CD4-positive, alpha-beta T cell (primary cell): ENCODE measurements at regions not wholly inside any gene's neighbourhood (a gene's known extent, or its start where the extent isn't known, plus 50 kb on each side); places are given as distances from the start of the nearest gene placed in this dataset.

Experiments used
- ATAC-seq: fragments of 200-7000 bp; cut with Tn5 transposase; one replicate; pipeline ENCODE4 v1.10.0; 2022; ENCODE audit warnings: mild to moderate bottlenecking; ENCODE audit not compliant: poor library complexity
- CTCF ChIA-PET: fragments of 350-600 bp; sonication (Branson Sonifier 250); formaldehyde crosslinking; loops from one replicate; lab custom pipeline; 2021; ENCODE audit warnings: antibody characterized with exemption, inconsistent platforms; lab: Charles Lee
- POLR2A ChIA-PET: fragments of 350-600 bp; sonication (Branson Sonifier 250); formaldehyde crosslinking; loops from one replicate; lab custom pipeline; 2021; ENCODE audit warnings: antibody characterized with exemption, inconsistent platforms; lab: Charles Lee
- DNase-seq, 14 experiments: peaks; one replicate each; pipeline ENCODE4 v3.0.0-alpha.2; 2013 to 2020; ENCODE audit warnings: mixed read lengths in 2 of 14
- H3K27ac ChIP-seq, 2 donors: one replicate each; pipeline versions ENCODE4 v1.5.1 to v1.7.0; 2013; ENCODE audit warnings: low read length in 2 of 2, low read depth in 1 of 2, mild to moderate bottlenecking in 1 of 2
- H3K27me3 ChIP-seq, 2 experiments: 1 replicate in 1 of 2; 2 replicates in 1 of 2; pipeline versions ENCODE4 v1.6.1 to v1.7.0; 2013; ENCODE audit warnings: low read length in 2 of 2, control low read depth in 1 of 2, mild to moderate bottlenecking in 1 of 2, moderate library complexity in 1 of 2; ENCODE audit not compliant: insufficient read depth in 2 of 2, control insufficient read depth in 1 of 2
- H3K36me3 ChIP-seq: one replicate; pipeline ENCODE4 v1.6.1; 2013; ENCODE audit warnings: low read length, control low read depth; ENCODE audit not compliant: insufficient read depth
- H3K4me1 ChIP-seq: one replicate; pipeline ENCODE4 v1.6.1; 2013; ENCODE audit warnings: low read length, control low read depth; ENCODE audit not compliant: insufficient read depth
- H3K4me3 ChIP-seq: one replicate; pipeline ENCODE4 v1.5.1; 2013; ENCODE audit warnings: mild to moderate bottlenecking, low read length, moderate library complexity
- H3K9me3 ChIP-seq, 2 experiments: 1 replicate in 1 of 2; 2 replicates in 1 of 2; pipeline versions ENCODE4 v1.6.1 to v1.7.0; 2013; ENCODE audit warnings: low read length in 2 of 2, mild to moderate bottlenecking in 2 of 2, control low read depth in 1 of 2, moderate library complexity in 1 of 2; ENCODE audit not compliant: control insufficient read depth in 1 of 2, insufficient read depth in 1 of 2
- H3K27ac Mint-ChIP-seq: one replicate; pipeline ENCODE4 v1.8.0; 2020; ENCODE audit warnings: mixed read lengths
- H3K27me3 Mint-ChIP-seq: one replicate; pipeline ENCODE4 v1.8.0; 2021; ENCODE audit warnings: mixed read lengths
- H3K36me3 Mint-ChIP-seq: one replicate; pipeline ENCODE4 v1.8.0; 2021; ENCODE audit warnings: low read depth, mixed read lengths
- H3K4me1 Mint-ChIP-seq: one replicate; pipeline ENCODE4 v1.8.0; 2021; ENCODE audit warnings: low read depth, mixed read lengths
- H3K4me3 Mint-ChIP-seq: one replicate; pipeline ENCODE4 v1.8.0; 2020; ENCODE audit warnings: mild to moderate bottlenecking, mixed read lengths
- H3K9me3 Mint-ChIP-seq: one replicate; pipeline ENCODE4 v1.8.0; 2020; ENCODE audit warnings: mixed read lengths
- intact Hi-C, 2 experiments: fragments of 100-400 bp; cut with DNase I in 1 of 2; cut with micrococcal nuclease in 1 of 2; formaldehyde crosslinking; loops; one replicate each; pipeline versions ENCODE4 v1.15.1 to v1.9.0; 2023 to 2025; cut with DNase I, micrococcal nuclease
- TF ChIP-seq, protein P1 (sequence below): fragments of 200-600 bp; IDR thresholded peaks from one replicate; pipeline ENCODE4 v1.8.0; 2022; ENCODE audit warnings: antibody characterized with exemption, mild to moderate bottlenecking

DNA sequence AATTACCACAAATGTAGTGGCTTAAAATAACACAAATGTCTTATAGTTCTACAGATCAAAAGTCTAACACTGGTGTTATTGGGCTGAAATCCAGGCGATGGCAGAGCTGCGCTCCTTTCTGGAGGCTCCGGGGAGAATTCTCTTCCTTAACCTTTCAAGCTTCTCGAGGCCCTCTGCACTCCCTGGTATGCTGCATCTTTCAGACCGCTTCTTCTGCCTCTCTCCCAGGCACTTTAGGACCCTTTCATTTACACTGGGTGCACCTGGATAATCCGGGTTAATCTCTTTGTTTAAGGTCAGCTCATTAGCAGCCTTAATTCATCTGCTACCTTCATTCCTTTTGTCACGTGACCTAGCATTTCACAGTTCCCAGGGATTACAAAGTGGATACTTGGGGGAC is 211.3 kb upstream of the RFC3 start:
- Histone ChIP-seq H3K27me3 (no peaks in the 10 kb centered on the region), H3K4me3 (no peak overlapping the region), H3K36me3 (no peaks in the 10 kb centered on the region), H3K4me1 (peaks cover 16% of the 10 kb centered on the region), H3K9me3 (no peaks in the 10 kb centered on the region), H3K27ac (no peak overlapping the region)
- TF ChIP-seq, protein P1, sequence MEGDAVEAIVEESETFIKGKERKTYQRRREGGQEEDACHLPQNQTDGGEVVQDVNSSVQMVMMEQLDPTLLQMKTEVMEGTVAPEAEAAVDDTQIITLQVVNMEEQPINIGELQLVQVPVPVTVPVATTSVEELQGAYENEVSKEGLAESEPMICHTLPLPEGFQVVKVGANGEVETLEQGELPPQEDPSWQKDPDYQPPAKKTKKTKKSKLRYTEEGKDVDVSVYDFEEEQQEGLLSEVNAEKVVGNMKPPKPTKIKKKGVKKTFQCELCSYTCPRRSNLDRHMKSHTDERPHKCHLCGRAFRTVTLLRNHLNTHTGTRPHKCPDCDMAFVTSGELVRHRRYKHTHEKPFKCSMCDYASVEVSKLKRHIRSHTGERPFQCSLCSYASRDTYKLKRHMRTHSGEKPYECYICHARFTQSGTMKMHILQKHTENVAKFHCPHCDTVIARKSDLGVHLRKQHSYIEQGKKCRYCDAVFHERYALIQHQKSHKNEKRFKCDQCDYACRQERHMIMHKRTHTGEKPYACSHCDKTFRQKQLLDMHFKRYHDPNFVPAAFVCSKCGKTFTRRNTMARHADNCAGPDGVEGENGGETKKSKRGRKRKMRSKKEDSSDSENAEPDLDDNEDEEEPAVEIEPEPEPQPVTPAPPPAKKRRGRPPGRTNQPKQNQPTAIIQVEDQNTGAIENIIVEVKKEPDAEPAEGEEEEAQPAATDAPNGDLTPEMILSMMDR = no peak
- H3K27me3 Mint-ChIP-seq = no peaks in the 10 kb centered on the region
- CTCF ChIA-PET = no interaction called here
- peaks cover 18% of the 10 kb centered on the region for H3K4me1 Mint-ChIP-seq
- no peak for ATAC-seq
- H3K4me3 Mint-ChIP-seq = no peak overlapping the region
- intact Hi-C loops = no loop called here
- no peak for DNase-seq
- H3K36me3 Mint-ChIP-seq = no peaks in the 10 kb centered on the region
- no peaks in the 10 kb centered on the region for H3K9me3 Mint-ChIP-seq
- H3K27ac Mint-ChIP-seq = no peak overlapping the region
- POLR2A ChIA-PET = interaction anchor here (0.9 kb wide), 1 partner anchor 64 kb away, joined by 3 read pairs; no protein-coding TSS in a partner anchor

GRCh38 chr13:33610438-33611120 is 207.4 kb upstream of the RFC3 start:
- H3K4me3 Mint-ChIP-seq = peak overlapping the region; percentile 71
- CTCF ChIA-PET = no interaction called here
- H3K9me3 Mint-ChIP-seq = no peaks in the 10 kb centered on the region
- Histone ChIP-seq H3K27me3 (no peaks in the 10 kb centered on the region), H3K4me1 (peaks cover 25% of the 10 kb centered on the region), H3K36me3 (no peaks in the 10 kb centered on the region), H3K9me3 (no peaks in the 10 kb centered on the region), H3K27ac (peak overlapping the region; percentile 23 to 66), H3K4me3 (peak overlapping the region; percentile 46)
- H3K27ac Mint-ChIP-seq = peak overlapping the region; percentile 78
- H3K27me3 Mint-ChIP-seq = peaks cover 5% of the 10 kb centered on the region
- no peaks in the 10 kb centered on the region for H3K36me3 Mint-ChIP-seq
- peak; percentile 11 to 83 (median 36) for DNase-seq
- intact Hi-C loops = no loop called here
- TF ChIP-seq, protein P1 = no peak
- H3K4me1 Mint-ChIP-seq = peaks cover 37% of the 10 kb centered on the region
- ATAC-seq = peak; percentile 76
- POLR2A ChIA-PET = interaction anchor here (1.9 kb wide), 1 partner anchor 67 kb away, joined by 17 read pairs; no protein-coding TSS in a partner anchor

GRCh38 chr13:33611121-33611805 is 206.7 kb upstream of the RFC3 start:
- H3K4me1 Mint-ChIP-seq = peaks cover 37% of the 10 kb centered on the region
- TF ChIP-seq, protein P1 = no peak
- Histone ChIP-seq H3K4me3 (peak overlapping the region; percentile 46), H3K27ac (peak overlapping the region in 1 of 2 donors; percentile 66), H3K27me3 (no peaks in the 10 kb centered on the region), H3K36me3 (no peaks in the 10 kb centered on the region), H3K9me3 (no peaks in the 10 kb centered on the region), H3K4me1 (peaks cover 25% of the 10 kb centered on the region)
- CTCF ChIA-PET = no interaction called here
- H3K27ac Mint-ChIP-seq = peak overlapping the region; percentile 78
- DNase-seq (no peak), ATAC-seq (peak; percentile 17)
- H3K27me3 Mint-ChIP-seq = peaks cover 5% of the 10 kb centered on the region
- intact Hi-C loops = no loop called here
- peak overlapping the region; percentile 71 for H3K4me3 Mint-ChIP-seq
- POLR2A ChIA-PET = interaction anchor here (1.9 kb wide), 1 partner anchor 68 kb away, joined by 17 read pairs; no protein-coding TSS in a partner anchor
- H3K36me3 Mint-ChIP-seq = no peaks in the 10 kb centered on the region
- H3K9me3 Mint-ChIP-seq = no peaks in the 10 kb centered on the region
